GM23338 (cell line): ENCODE measurements at regions not wholly inside any gene's neighbourhood (a gene's known extent, or its start where the extent isn't known, plus 50 kb on each side); places are given as distances from the start of the nearest gene placed in this dataset.

Experiments
- CREB1 ChIP-seq: fragments of 250-450 bp; sonication (Bioruptor Pico); IDR thresholded peaks from 2 replicates; pipeline ENCODE4 v1.5.0; 2020; ENCODE audit warnings: low read depth, mild to moderate bottlenecking, moderate library complexity
- EZH2 ChIP-seq: fragments of 200-600 bp; sonication (generic); IDR thresholded peaks from one replicate; pipeline ENCODE4 v1.8.0; 2017; ENCODE audit warnings: antibody characterized with exemption, mild to moderate bottlenecking, low read depth; ENCODE audit not compliant: unreplicated experiment
- EZH2phosphoT487 ChIP-seq: fragments of 200-600 bp; sonication (generic); IDR thresholded peaks from one replicate; pipeline ENCODE4 v1.8.1; 2018; ENCODE audit warnings: antibody characterized with exemption; ENCODE audit not compliant: unreplicated experiment
- JUNB ChIP-seq: IDR thresholded peaks from one replicate; pipeline ENCODE4 v1.6.1; 2016; ENCODE audit warnings: antibody characterized with exemption; ENCODE audit not compliant: unreplicated experiment
- NANOG ChIP-seq: IDR thresholded peaks from 2 replicates; pipeline ENCODE4 v1.6.1; 2016; ENCODE audit warnings: antibody characterized with exemption, borderline replicate concordance
- POLR2AphosphoS5 ChIP-seq: IDR thresholded peaks from 2 replicates; pipeline ENCODE4 v1.6.1; 2016; ENCODE audit warnings: antibody characterized with exemption, low read depth
- STAT1 ChIP-seq: IDR thresholded peaks from one replicate; pipeline ENCODE4 v1.6.1; 2016; ENCODE audit warnings: antibody characterized with exemption; ENCODE audit not compliant: unreplicated experiment
- TF ChIP-seq, protein P1 (sequence below), 2 experiments: fragments of 200-600 bp in 1 of 2; sonication (generic) in 1 of 2; conservative IDR thresholded peaks; 2 replicates each; pipeline versions ENCODE4 v1.5.1 to v1.6.1; 2016 to 2017; ENCODE audit warnings: antibody characterized with exemption in 2 of 2, low read depth in 2 of 2, mild to moderate bottlenecking in 2 of 2, moderate library complexity in 1 of 2
- TF ChIP-seq, protein P2 (sequence below): IDR thresholded peaks from one replicate; pipeline ENCODE4 v1.6.1; 2018; ENCODE audit warnings: antibody characterized with exemption; ENCODE audit not compliant: unreplicated experiment

DNA sequence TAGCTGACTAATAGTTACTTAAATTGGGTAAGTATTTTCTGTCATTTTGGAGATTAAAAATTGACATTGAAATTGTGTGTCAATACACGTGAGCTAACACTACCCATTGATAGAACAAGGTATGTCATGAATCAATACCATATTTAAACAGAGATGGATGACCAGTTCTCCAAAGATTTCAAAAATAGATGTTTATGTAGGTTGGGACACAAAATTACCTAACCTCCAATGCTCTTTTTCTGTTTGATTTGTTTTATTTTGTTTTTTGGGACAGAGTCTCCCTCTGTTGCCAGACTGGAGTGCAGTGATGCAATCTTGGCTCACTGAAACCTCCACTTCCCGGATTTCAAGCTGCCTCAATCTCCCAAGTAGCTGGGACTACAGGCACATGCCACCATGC lies 1491.7 kb downstream of the GRIK2 start:
- TF ChIP-seq, protein P1, sequence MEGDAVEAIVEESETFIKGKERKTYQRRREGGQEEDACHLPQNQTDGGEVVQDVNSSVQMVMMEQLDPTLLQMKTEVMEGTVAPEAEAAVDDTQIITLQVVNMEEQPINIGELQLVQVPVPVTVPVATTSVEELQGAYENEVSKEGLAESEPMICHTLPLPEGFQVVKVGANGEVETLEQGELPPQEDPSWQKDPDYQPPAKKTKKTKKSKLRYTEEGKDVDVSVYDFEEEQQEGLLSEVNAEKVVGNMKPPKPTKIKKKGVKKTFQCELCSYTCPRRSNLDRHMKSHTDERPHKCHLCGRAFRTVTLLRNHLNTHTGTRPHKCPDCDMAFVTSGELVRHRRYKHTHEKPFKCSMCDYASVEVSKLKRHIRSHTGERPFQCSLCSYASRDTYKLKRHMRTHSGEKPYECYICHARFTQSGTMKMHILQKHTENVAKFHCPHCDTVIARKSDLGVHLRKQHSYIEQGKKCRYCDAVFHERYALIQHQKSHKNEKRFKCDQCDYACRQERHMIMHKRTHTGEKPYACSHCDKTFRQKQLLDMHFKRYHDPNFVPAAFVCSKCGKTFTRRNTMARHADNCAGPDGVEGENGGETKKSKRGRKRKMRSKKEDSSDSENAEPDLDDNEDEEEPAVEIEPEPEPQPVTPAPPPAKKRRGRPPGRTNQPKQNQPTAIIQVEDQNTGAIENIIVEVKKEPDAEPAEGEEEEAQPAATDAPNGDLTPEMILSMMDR (conservative IDR thresholded peaks at IDR 0.05; ENCODE audit: low read depth in 2 of 2), result no peak
- TF ChIP-seq JUNB, result no peak
- no peak for TF ChIP-seq EZH2
- TF ChIP-seq, protein P2, sequence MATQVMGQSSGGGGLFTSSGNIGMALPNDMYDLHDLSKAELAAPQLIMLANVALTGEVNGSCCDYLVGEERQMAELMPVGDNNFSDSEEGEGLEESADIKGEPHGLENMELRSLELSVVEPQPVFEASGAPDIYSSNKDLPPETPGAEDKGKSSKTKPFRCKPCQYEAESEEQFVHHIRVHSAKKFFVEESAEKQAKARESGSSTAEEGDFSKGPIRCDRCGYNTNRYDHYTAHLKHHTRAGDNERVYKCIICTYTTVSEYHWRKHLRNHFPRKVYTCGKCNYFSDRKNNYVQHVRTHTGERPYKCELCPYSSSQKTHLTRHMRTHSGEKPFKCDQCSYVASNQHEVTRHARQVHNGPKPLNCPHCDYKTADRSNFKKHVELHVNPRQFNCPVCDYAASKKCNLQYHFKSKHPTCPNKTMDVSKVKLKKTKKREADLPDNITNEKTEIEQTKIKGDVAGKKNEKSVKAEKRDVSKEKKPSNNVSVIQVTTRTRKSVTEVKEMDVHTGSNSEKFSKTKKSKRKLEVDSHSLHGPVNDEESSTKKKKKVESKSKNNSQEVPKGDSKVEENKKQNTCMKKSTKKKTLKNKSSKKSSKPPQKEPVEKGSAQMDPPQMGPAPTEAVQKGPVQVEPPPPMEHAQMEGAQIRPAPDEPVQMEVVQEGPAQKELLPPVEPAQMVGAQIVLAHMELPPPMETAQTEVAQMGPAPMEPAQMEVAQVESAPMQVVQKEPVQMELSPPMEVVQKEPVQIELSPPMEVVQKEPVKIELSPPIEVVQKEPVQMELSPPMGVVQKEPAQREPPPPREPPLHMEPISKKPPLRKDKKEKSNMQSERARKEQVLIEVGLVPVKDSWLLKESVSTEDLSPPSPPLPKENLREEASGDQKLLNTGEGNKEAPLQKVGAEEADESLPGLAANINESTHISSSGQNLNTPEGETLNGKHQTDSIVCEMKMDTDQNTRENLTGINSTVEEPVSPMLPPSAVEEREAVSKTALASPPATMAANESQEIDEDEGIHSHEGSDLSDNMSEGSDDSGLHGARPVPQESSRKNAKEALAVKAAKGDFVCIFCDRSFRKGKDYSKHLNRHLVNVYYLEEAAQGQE, result no peak
- no peak for TF ChIP-seq EZH2phosphoT487
- no peak for TF ChIP-seq NANOG
- TF ChIP-seq POLR2AphosphoS5, result no peak
- no peak for TF ChIP-seq STAT1
- TF ChIP-seq CREB1 (CRISPR knock-in tag), result no peak
